ENCODE measurements at regions not wholly inside any gene's neighbourhood (a gene's known extent, or its start where the extent isn't known, plus 50 kb on each side); places are given as distances from the start of the nearest gene placed in this dataset.
"Not testable (repeated sequence)": the region's sequence is repeated elsewhere in the genome, so short reads cannot be mapped to it uniquely, and the experiment has no call there.

DNA sequence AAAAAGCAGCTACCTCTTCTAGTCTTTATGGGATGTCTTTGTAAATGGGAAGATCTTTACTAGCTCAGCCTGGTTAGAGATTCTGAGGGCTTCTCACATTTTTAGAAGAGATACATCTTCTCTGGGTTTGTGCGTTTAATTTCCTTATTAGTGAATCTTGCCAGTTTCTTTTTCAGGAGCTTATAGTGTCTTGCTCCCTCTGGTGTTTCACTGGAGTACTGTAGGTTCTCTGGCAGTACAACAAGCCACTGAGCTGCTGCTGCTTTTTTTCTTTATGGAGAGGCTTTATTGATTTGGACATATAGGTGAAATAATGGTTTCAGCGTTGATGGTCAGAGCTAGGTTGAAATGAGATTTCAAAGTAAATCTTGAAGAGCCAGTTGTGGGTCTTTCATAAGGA is 82.9 kb downstream of the LAS1L start:
- DNase-seq, result peak; percentile 64

DNA sequence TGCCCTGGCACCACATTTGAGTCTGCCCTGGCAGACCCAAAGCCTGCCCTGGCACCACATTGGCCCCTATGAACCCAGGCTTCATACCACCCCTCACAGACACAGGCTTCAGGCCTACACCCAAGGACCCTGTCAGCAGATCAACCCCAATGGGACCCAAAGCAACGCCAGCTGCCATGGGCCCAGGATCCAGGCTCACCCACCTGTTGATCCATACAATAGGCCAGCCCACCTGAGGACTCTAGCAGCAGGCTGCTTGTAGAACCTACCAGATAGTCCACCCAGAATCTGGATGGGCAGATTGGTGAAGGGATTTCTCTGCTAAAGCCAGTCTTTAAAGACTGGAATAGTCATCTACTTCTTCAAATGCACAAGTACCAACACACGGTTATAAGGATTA is 114.4 kb downstream of the LAS1L start:
- DNase-seq, result no peak

DNA sequence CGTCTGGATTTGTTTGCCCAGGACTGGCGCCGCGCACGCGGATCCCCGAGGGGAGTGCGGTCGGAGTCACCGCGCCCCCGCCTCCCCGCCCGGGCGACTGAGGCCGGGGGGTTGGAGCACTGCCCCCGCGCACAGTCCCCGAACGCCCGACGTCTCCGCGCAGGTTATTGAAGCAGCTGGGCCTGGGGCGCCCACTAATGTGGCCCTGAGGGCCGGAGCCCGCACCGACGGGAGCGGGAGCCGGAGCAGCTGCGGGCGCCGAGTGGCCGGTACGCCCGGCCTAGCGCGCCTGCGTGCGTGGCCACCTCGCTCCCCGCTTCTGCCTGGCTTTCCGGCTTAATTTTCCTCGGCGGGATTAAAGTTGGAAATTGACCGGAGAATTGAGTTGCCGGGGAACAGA is 126.9 kb downstream of the LAS1L start:
- DNase-seq, result not testable (repeated sequence)

DNA sequence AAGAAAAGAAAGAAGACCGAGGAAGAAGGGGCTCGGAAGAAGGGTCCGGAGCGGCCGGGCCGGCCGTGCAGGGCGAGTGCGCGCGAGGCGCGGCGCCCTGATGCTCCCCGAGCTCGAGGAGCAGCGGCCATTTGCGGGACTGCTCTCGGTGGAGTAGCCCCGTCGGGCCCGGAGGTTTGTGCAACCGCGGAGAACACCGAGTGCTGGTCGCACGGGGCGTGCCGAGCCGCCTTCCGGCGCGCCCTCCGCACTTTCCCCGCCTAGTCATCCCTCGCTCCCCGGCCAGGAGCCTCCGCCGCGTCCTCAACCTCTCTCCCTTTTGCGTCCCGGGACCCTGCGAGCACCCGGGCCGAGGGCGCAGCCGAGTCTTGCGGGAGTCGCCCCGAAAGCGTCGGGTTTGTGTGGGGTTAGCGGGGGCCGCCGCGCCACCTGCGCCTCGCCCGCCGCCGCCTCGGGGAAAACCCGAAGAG is 127.4 kb downstream of the LAS1L start:
- peak; percentile 6 for DNase-seq

DNA sequence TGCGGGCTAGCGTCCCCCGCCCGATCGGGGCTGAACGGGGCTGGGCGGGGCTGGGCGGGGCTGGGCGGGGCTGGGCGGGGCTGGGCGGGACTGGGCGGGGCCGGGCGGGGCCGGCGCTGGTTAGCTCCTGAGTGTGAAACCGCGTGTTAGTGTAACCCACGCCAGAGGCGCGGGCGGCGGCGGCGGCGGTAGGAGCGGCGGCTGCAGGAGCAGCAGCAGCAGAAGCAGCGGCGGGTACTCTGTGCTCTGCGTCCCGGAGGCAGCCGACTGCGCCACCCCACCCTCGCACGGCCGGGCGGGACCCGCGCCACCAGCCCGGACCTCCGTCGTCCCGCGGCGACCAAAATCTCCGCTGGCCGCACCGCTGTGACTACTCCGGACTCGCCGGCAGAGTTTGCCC is 128.1 kb downstream of the LAS1L start:
- DNase-seq, result peak; percentile 46

DNA sequence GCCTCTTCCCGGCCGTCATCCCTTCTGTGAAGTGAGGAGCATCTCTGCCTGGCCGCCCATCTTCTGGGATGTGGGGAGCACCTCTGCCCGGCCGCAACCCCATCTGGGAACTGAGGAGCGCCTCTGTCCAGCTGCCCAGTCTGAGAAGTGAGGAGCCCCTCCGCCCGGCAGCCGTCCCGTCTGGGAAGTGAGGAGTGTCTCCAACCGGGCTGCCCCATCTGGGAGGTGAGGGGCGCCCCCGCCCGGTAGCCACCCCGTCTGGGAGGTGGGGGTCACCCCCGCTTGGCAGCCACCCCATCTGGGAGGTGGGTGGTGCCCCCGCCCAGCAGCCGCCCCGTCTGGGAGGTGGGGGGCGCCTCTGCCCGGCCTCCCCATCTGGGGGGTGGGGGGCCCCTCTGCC is 142.3 kb downstream of the LAS1L start:
- no peak for DNase-seq

DNA sequence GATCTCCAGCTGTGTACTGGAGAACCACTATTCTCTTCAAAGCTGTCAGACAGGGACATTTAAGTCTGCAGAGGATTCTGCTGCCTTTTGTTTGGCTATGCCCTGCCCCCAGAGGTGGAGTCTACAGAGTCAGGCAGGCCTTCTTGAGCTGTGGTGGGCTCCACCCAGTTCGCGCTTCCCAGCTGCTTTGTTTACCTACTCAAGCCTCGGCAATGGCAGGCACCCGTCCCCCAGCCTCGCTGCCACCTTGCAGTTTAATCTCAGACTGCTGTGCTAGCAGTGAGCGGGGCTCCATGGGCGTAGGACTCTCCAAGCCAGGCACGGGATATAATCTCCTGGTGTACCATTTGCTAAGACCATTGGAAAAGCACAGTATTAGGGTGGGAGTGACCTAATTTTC is 145.5 kb downstream of the LAS1L start:
- DNase-seq, result not testable (repeated sequence)
